Hepatocyte (in vitro differentiated cells): ENCODE measurements at regions not wholly inside any gene's neighbourhood (a gene's known extent, or its start where the extent isn't known, plus 50 kb on each side); places are given as distances from the start of the nearest gene placed in this dataset.

ENCODE experiments used
- DNase-seq: peaks from one replicate; pipeline ENCODE4 v3.0.0-alpha.2; 2016; ENCODE audit warnings: low spot score
- H2AFZ ChIP-seq: fragments of 200-600 bp; sonication (generic); 2 replicates; pipeline ENCODE4 v1.6.0; 2016; ENCODE audit warnings: antibody characterized with exemption, mild to moderate bottlenecking
- H3K27ac ChIP-seq: fragments of 200-600 bp; sonication (generic); 2 replicates; pipeline ENCODE4 v1.5.1; 2016; ENCODE audit warnings: mild to moderate bottlenecking
- H3K27me3 ChIP-seq: fragments of 200-600 bp; sonication (generic); 2 replicates; pipeline ENCODE4 v1.6.1; 2016
- H3K36me3 ChIP-seq: fragments of 200-600 bp; sonication (generic); replicated peaks from 2 replicates; pipeline ENCODE4 v1.5.1; 2016; ENCODE audit warnings: low read depth; ENCODE audit not compliant: insufficient read depth
- H3K4me1 ChIP-seq: fragments of 200-600 bp; sonication (generic); 2 replicates; pipeline ENCODE4 v1.5.1; 2016; ENCODE audit warnings: mild to moderate bottlenecking, moderate library complexity; ENCODE audit not compliant: insufficient read depth
- H3K4me2 ChIP-seq: fragments of 200-600 bp; sonication (generic); 2 replicates; pipeline ENCODE4 v1.6.0; 2016
- H3K4me3 ChIP-seq: fragments of 200-600 bp; sonication (generic); 2 replicates; pipeline ENCODE4 v1.5.1; 2016; ENCODE audit warnings: mild to moderate bottlenecking
- H3K79me2 ChIP-seq: fragments of 200-600 bp; sonication (generic); 2 replicates; pipeline ENCODE4 v1.6.0; 2017; ENCODE audit warnings: mild to moderate bottlenecking
- H3K9me2 ChIP-seq: fragments of 200-600 bp; sonication (generic); replicated peaks from 2 replicates; pipeline ENCODE4 v1.6.0; 2017; ENCODE audit warnings: mild to moderate bottlenecking; ENCODE audit not compliant: insufficient read depth
- H3K9me3 ChIP-seq: fragments of 200-600 bp; sonication (generic); 2 replicates; pipeline ENCODE4 v1.5.1; 2016; ENCODE audit warnings: low read depth, mild to moderate bottlenecking
- H4K20me1 ChIP-seq: fragments of 200-600 bp; sonication (generic); 2 replicates; pipeline ENCODE4 v1.6.0; 2016; ENCODE audit warnings: mild to moderate bottlenecking; ENCODE audit not compliant: insufficient read depth, poor library complexity, severe bottlenecking
- EZH2 ChIP-seq: fragments of 200-600 bp; sonication (generic); IDR thresholded peaks from 2 replicates; pipeline ENCODE4 v1.6.1; 2016; ENCODE audit warnings: antibody characterized with exemption, mild to moderate bottlenecking, borderline replicate concordance
- EZH2phosphoT487 ChIP-seq: fragments of 200-600 bp; sonication (generic); IDR thresholded peaks from one replicate; pipeline ENCODE4 v1.6.1; 2018; ENCODE audit warnings: antibody characterized with exemption, mild to moderate bottlenecking, low read depth, moderate library complexity; ENCODE audit not compliant: unreplicated experiment, severe bottlenecking
- WGBS: methylation state at CpG from one replicate; pipeline ENCODE4 v1.1.6; 2016; ENCODE audit warnings: low lambda C conversion rate; ENCODE audit errors: missing lambda C conversion rate; 5-methylcytosine and 5-hydroxymethylcytosine counted together
- TF ChIP-seq, protein P1 (sequence below): fragments of 200-600 bp; sonication (generic); IDR thresholded peaks from 2 replicates; pipeline ENCODE4 v1.5.1; 2016; ENCODE audit warnings: antibody characterized with exemption, mild to moderate bottlenecking; ENCODE audit not compliant: poor library complexity

DNA sequence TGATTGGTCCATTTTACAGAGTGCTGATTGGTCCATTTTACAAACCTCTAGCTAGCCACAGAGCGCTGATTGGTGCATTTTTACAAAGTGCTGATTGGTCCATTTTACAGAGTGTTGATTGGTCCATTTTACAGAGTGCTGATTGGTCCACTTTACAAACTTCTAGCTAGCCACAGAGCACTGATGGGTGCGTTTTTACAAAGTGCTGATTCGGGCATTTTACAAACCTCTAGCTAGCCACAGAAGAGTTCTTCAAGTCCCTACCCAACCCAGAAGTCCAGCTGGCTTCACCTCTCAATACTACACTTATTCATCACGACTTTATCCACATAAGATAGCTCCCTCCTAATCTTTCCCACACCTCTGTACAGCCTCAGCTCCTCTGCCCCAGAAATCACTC lies 899.8 kb downstream of the TUSC7 start:
- Histone ChIP-seq H3K4me2 (no peak overlapping the region), H3K9me2 (no peaks in the 10 kb centered on the region), H3K36me3 (no peaks in the 10 kb centered on the region), H4K20me1 (no peaks in the 10 kb centered on the region), H3K4me1 (no peaks in the 10 kb centered on the region), H3K27me3 (no peaks in the 10 kb centered on the region), H3K27ac (no peak overlapping the region), H2AFZ (no peak overlapping the region), H3K9me3 (no peaks in the 10 kb centered on the region), H3K4me3 (no peak overlapping the region), H3K79me2 (no peaks in the 10 kb centered on the region)
- DNase-seq = no peak
- TF ChIP-seq, protein P1, sequence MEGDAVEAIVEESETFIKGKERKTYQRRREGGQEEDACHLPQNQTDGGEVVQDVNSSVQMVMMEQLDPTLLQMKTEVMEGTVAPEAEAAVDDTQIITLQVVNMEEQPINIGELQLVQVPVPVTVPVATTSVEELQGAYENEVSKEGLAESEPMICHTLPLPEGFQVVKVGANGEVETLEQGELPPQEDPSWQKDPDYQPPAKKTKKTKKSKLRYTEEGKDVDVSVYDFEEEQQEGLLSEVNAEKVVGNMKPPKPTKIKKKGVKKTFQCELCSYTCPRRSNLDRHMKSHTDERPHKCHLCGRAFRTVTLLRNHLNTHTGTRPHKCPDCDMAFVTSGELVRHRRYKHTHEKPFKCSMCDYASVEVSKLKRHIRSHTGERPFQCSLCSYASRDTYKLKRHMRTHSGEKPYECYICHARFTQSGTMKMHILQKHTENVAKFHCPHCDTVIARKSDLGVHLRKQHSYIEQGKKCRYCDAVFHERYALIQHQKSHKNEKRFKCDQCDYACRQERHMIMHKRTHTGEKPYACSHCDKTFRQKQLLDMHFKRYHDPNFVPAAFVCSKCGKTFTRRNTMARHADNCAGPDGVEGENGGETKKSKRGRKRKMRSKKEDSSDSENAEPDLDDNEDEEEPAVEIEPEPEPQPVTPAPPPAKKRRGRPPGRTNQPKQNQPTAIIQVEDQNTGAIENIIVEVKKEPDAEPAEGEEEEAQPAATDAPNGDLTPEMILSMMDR = no peak
- TF ChIP-seq EZH2 = no peak
- TF ChIP-seq EZH2phosphoT487 = no peak
- WGBS = 69% methylated on average over 4 of the region's 4 CpGs

DNA sequence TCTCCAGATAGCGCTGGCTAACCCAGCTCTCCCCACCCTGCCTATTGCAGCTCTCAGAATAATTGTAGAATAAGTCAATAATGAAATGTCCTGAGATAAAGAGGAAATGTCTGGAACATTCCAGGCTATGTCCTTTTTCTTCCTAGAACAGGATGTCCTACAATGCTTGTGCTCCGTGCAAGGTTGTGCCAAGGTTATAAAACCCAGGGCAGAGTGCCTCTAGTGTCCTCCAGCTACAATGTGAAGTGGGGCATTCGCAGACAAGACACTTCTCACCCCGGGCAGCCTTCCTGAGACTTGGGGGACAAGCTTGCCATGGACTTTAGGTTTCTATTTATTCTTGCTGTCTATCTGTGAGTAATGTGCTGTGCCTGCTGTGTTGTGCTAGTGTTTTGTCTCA lies 900.6 kb downstream of the TUSC7 start:
- Histone ChIP-seq H3K79me2 (no peaks in the 10 kb centered on the region), H3K9me2 (no peaks in the 10 kb centered on the region), H3K4me1 (no peaks in the 10 kb centered on the region), H3K4me2 (no peak overlapping the region), H3K36me3 (no peaks in the 10 kb centered on the region), H3K9me3 (no peaks in the 10 kb centered on the region), H4K20me1 (no peaks in the 10 kb centered on the region), H3K4me3 (no peak overlapping the region), H3K27me3 (no peaks in the 10 kb centered on the region), H2AFZ (no peak overlapping the region), H3K27ac (no peak overlapping the region)
- no peak for DNase-seq
- TF ChIP-seq, protein P1 = no peak
- no peak for TF ChIP-seq EZH2phosphoT487
- WGBS = 90% methylated on average over 4 of the region's 4 CpGs

DNA sequence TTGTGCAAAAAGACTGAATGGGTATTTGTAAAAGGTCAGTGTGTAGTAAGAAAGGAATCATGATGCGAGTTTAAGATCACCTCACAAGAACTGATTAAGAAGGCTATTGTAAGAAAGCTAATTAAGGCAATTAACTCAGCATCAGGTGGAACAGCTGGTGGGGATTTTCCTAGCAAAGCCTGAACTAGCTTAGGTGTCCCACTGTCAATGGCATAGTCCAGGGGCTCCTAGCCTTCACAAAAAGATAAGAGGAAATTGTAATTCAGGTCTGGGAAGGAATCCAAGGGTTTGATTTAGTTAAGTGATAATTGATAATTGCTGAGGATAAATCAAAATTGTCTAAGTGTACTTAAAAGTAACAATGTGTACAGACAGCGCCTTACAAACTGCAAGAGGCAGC lies 901.6 kb downstream of the TUSC7 start:
- no peaks in the 10 kb centered on the region for H3K4me1 ChIP-seq
- no peaks in the 10 kb centered on the region for H3K79me2 ChIP-seq
- no peaks in the 10 kb centered on the region for H3K36me3 ChIP-seq
- no peak overlapping the region for H3K27ac ChIP-seq
- H4K20me1 ChIP-seq = no peaks in the 10 kb centered on the region
- H3K4me2 ChIP-seq = no peak overlapping the region
- TF ChIP-seq EZH2 (no peak), EZH2phosphoT487 (no peak)
- TF ChIP-seq, protein P1 = no peak
- no peak overlapping the region for H3K4me3 ChIP-seq
- no peak overlapping the region for H2AFZ ChIP-seq
- WGBS = 77% methylated on average over 2 of the region's 2 CpGs
- H3K27me3 ChIP-seq = no peaks in the 10 kb centered on the region
- H3K9me2 ChIP-seq = no peaks in the 10 kb centered on the region
- H3K9me3 ChIP-seq = no peaks in the 10 kb centered on the region
- DNase-seq = no peak

DNA sequence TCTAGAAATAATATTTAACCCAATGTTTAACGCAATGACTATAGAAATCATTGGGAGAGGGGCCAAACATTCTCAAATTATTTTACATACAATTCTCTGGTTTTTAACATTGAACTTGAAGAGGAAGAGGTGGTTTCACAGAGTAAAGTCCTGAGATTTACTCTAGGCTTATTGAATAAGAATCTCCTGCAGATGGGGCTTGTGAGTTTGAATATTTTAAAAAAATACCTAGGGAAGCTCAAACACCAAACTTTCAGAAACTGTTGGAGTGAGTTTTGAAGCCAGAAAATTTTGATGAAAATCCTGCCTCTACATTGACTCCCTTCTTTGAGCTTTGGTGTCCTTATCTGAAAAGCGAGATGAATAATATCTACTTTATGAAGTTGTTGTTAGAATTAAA lies 906.6 kb downstream of the TUSC7 start:
- no peak overlapping the region for H3K4me2 ChIP-seq
- H3K36me3 ChIP-seq = no peaks in the 10 kb centered on the region

More for the DNA sequence above, 906.6 kb downstream of the TUSC7 start:
- H3K9me2 ChIP-seq = no peaks in the 10 kb centered on the region
- no peak for TF ChIP-seq EZH2
- TF ChIP-seq, protein P1 = peak; percentile 13
- H3K27ac ChIP-seq = no peak overlapping the region
- H3K4me1 ChIP-seq = no peaks in the 10 kb centered on the region
- H3K79me2 ChIP-seq = no peaks in the 10 kb centered on the region
- 99% methylated on average over 2 of the region's 2 CpGs for WGBS
- H4K20me1 ChIP-seq = no peaks in the 10 kb centered on the region
- no peak overlapping the region for H2AFZ ChIP-seq
- no peak for DNase-seq
- H3K9me3 ChIP-seq = no peaks in the 10 kb centered on the region
- no peak overlapping the region for H3K4me3 ChIP-seq
- no peaks in the 10 kb centered on the region for H3K27me3 ChIP-seq
